ENCODE measurements at regions not wholly inside any gene's neighbourhood (a gene's known extent, or its start where the extent isn't known, plus 50 kb on each side); places are given as distances from the start of the nearest gene placed in this dataset.

- no peaks in the 10 kb centered on the region for H3K23me2 ChIP-seq (ENCODE audit: low read depth, low read length)
- no peaks in the 10 kb centered on the region for H4K20me1 ChIP-seq (replicated peaks in 1 of 2; ENCODE audit: control insufficient read depth in 1 of 2, insufficient read depth in 2 of 2, low read length in 2 of 2)
- H2AK5ac ChIP-seq (ENCODE audit: low read depth, low read length), result no peak overlapping the region
- H3K56ac ChIP-seq (replicated peaks; ENCODE audit: insufficient read length, low read depth, low read length), result no peak overlapping the region
- H2BK120ac ChIP-seq (replicated peaks; ENCODE audit: low read depth, low read length), result no peak overlapping the region
- no peaks in the 10 kb centered on the region for H3K79me1 ChIP-seq (ENCODE audit: low read depth, low read length)
- ChIA-PET POLR2A (ENCODE audit: partially characterized antibody) (no interaction called here), CTCF (ENCODE audit: partially characterized antibody) (no interaction called here)
- no peak overlapping the region for H3K4me2 ChIP-seq (ENCODE audit: insufficient read depth in 1 of 2, low read depth in 2 of 2, low read length in 2 of 2)
- H3K14ac ChIP-seq (ENCODE audit: insufficient read length), result no peak overlapping the region
- FAIRE-seq (no peak), DNase-seq (ENCODE audit: low read depth in 1 of 2, low spot score in 2 of 2) (no peak)
- no peaks in the 10 kb centered on the region for H3K9me3 ChIP-seq (ENCODE audit: insufficient read depth in 2 of 2, low read depth in 1 of 2, low read length in 1 of 2)
- H3K9ac ChIP-seq (replicated peaks in 1 of 4; ENCODE audit: extremely low read depth in 1 of 4, low read depth in 3 of 4, low read length in 3 of 4), result no peak overlapping the region
- H3K4me1 ChIP-seq (replicated peaks in 1 of 4; ENCODE audit: control insufficient read depth in 3 of 4, insufficient read depth in 4 of 4, low read length in 3 of 4), result peaks cover 0 to 5% (median 2%) of the 10 kb centered on the region in 4 experiments; a peak in 2 of 7 replicates
- H3K18ac ChIP-seq (ENCODE audit: extremely low read depth, low read length), result no peak overlapping the region
- H3K4me3 ChIP-seq (ENCODE audit: extremely low read depth in 1 of 4, insufficient read depth in 2 of 4, low read depth in 3 of 4, low read length in 4 of 4), result no peak overlapping the region
- 94% methylated on average over 2 of the region's 2 CpGs; no CpG with 5 or more reads in 1 of the 2 experiments for WGBS, 2 experiments (ENCODE audit: extremely low coverage in 1 of 2, insufficient coverage in 1 of 2, insufficient read length in 1 of 2, insufficient replicate concordance in 2 of 2, low coverage in 1 of 2, low lambda C conversion rate in 2 of 2, missing lambda C conversion rate in 1 of 2)
- no peak overlapping the region for H4K8ac ChIP-seq (ENCODE audit: extremely low read depth, insufficient read depth, low read length)
- no peak overlapping the region for H3K23ac ChIP-seq (ENCODE audit: insufficient read length)
- H2BK20ac ChIP-seq (ENCODE audit: low read length), result no peak overlapping the region
- H2BK5ac ChIP-seq (ENCODE audit: low read depth, low read length), result no peak overlapping the region
- H3K4ac ChIP-seq (replicated peaks; ENCODE audit: insufficient read length, low read depth, low read length), result no peak overlapping the region
- H3K79me2 ChIP-seq (ENCODE audit: control insufficient read depth in 1 of 2, insufficient read depth in 2 of 2, low read length in 2 of 2), result no peaks in the 10 kb centered on the region
- no peaks in the 10 kb centered on the region for H3K36me3 ChIP-seq (ENCODE audit: control insufficient read depth in 2 of 4, insufficient read depth in 4 of 4, low read length in 3 of 4)
- no peak overlapping the region for H2BK12ac ChIP-seq (ENCODE audit: low read depth, low read length)
- TF ChIP-seq ASH2L (IDR thresholded peaks at IDR 0.05; ENCODE audit: low read length) (no peak), CHD1 (IDR thresholded peaks at IDR 0.05; ENCODE audit: low read depth, low read length) (no peak), TEAD4 (IDR thresholded peaks at IDR 0.05; ENCODE audit: low read depth, low read length) (no peak), POLR2AphosphoS5 (IDR thresholded peaks at IDR 0.05; ENCODE audit: low read depth, low read length) (no peak), NANOG (IDR thresholded peaks at IDR 0.05; ENCODE audit: insufficient read depth, low read depth, low read length, poor library complexity, severe bottlenecking) (no peak), SUZ12 (IDR thresholded peaks at IDR 0.05; ENCODE audit: low read length) (no peak), KDM4A (IDR thresholded peaks at IDR 0.05; ENCODE audit: low read depth, low read length, severe bottlenecking) (no peak), YY1 (IDR thresholded peaks at IDR 0.05; ENCODE audit: low read depth, low read length) (no peak), CHD2 (IDR thresholded peaks at IDR 0.05; ENCODE audit: low read length) (no peak), POU5F1 (IDR thresholded peaks at IDR 0.05; ENCODE audit: low read depth, low read length) (no peak)
- no peaks in the 10 kb centered on the region for H3K27me3 ChIP-seq (replicated peaks in 1 of 4; ENCODE audit: control insufficient read depth in 3 of 4, extremely low read depth in 1 of 4, insufficient read depth in 3 of 4, low read length in 3 of 4)
- no peak overlapping the region for H2AFZ ChIP-seq (ENCODE audit: low read length)
- no peak overlapping the region for H3K27ac ChIP-seq (ENCODE audit: low read depth, low read length)
- H2BK15ac ChIP-seq (ENCODE audit: low read length), result no peak overlapping the region
- H4K91ac ChIP-seq (replicated peaks; ENCODE audit: insufficient read length, low read length), result no peak overlapping the region
- no peak overlapping the region for H4K5ac ChIP-seq (ENCODE audit: insufficient read length, low read depth, low read length)
Measured at GRCh38 chr5:58357121-58357520, 102.8 kb downstream of the PLK2 start.

Data from H1 (cell line).